ENCODE measurements at regions not wholly inside any gene's neighbourhood (a gene's known extent, or its start where the extent isn't known, plus 50 kb on each side); places are given as distances from the start of the nearest gene placed in this dataset.

DNA sequence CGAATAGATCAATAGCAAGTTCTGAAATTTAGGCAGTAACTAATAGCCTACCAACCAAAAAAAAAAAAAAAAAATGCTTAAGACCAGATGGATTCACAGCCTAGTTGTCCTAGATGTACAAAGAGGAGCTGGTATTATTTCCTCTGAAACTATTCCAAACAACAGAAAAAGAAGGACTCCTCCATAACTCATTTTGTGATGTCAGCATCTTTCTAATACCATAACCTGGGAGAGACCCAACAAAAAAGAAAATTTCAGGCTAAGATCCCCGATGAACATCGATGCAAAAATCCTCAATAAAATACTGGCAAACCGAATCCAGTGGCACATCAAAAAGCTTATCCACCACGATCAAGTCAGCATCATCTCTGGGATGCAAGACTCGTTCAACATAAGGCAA is 1557.9 kb downstream of the C4orf33 start:
- CTCF ChIA-PET = no interaction called here
- no peaks in the 10 kb centered on the region for H3K4me1 Mint-ChIP-seq (ENCODE audit: low read depth)
- intact Hi-C loops (cut with DNase I, micrococcal nuclease) = no loop called here
- ATAC-seq (ENCODE audit: poor library complexity) (no peak), DNase-seq (no peak)
- Histone ChIP-seq H3K4me1 (ENCODE audit: insufficient read depth, low read length) (no peaks in the 10 kb centered on the region), H3K36me3 (ENCODE audit: insufficient read depth, low read length) (no peaks in the 10 kb centered on the region), H3K27ac (ENCODE audit: low read depth in 1 of 2, low read length in 2 of 2) (no peak overlapping the region), H3K9me3 (ENCODE audit: control insufficient read depth in 1 of 2, insufficient read depth in 1 of 2, low read length in 2 of 2) (peaks cover 0 to 4% of the 10 kb centered on the region in 2 experiments), H3K27me3 (ENCODE audit: control insufficient read depth in 1 of 2, insufficient read depth in 2 of 2, low read length in 2 of 2) (no peaks in the 10 kb centered on the region), H3K4me3 (ENCODE audit: low read length) (no peak overlapping the region)
- H3K27me3 Mint-ChIP-seq = no peaks in the 10 kb centered on the region
- peaks cover 10% of the 10 kb centered on the region for H3K9me3 Mint-ChIP-seq
- H3K36me3 Mint-ChIP-seq (ENCODE audit: low read depth) = no peaks in the 10 kb centered on the region
- H3K4me3 Mint-ChIP-seq = no peak overlapping the region
- H3K27ac Mint-ChIP-seq = no peak overlapping the region
- TF ChIP-seq, protein P1, sequence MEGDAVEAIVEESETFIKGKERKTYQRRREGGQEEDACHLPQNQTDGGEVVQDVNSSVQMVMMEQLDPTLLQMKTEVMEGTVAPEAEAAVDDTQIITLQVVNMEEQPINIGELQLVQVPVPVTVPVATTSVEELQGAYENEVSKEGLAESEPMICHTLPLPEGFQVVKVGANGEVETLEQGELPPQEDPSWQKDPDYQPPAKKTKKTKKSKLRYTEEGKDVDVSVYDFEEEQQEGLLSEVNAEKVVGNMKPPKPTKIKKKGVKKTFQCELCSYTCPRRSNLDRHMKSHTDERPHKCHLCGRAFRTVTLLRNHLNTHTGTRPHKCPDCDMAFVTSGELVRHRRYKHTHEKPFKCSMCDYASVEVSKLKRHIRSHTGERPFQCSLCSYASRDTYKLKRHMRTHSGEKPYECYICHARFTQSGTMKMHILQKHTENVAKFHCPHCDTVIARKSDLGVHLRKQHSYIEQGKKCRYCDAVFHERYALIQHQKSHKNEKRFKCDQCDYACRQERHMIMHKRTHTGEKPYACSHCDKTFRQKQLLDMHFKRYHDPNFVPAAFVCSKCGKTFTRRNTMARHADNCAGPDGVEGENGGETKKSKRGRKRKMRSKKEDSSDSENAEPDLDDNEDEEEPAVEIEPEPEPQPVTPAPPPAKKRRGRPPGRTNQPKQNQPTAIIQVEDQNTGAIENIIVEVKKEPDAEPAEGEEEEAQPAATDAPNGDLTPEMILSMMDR (IDR thresholded peaks at IDR 0.05) = no peak
- POLR2A ChIA-PET = no interaction called here

DNA sequence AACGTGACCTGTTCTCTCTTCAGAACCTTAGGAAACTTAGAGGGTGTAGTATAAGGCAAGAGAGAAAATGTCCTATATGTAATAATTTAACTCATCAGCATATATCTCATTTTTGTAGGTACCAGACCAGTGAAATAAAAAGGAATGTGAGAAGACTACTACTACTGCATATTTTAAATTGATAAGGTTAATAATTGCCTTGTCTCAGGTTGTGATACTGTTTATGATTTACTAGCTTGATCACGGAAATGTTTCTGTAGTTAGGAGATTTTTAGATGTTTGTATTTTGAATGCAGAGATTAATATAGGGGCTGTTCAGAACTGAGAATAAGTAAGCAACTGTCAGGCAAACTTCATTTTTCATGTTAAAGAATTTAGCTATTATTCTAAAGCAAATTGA is 1563.4 kb downstream of the C4orf33 start:
- peaks cover 10% of the 10 kb centered on the region for H3K9me3 Mint-ChIP-seq
- no peaks in the 10 kb centered on the region for H3K27me3 Mint-ChIP-seq
- ChIA-PET CTCF (no interaction called here), POLR2A (no interaction called here)
- no peaks in the 10 kb centered on the region for H3K4me1 Mint-ChIP-seq (ENCODE audit: low read depth)
- TF ChIP-seq, protein P1 (IDR thresholded peaks at IDR 0.05) = no peak
- H3K9me3 ChIP-seq (ENCODE audit: control insufficient read depth in 1 of 2, insufficient read depth in 1 of 2, low read length in 2 of 2) = no peaks in the 10 kb centered on the region
- no peaks in the 10 kb centered on the region for H3K4me1 ChIP-seq (ENCODE audit: insufficient read depth, low read length)
- H3K27ac Mint-ChIP-seq = no peak overlapping the region
- H3K4me3 ChIP-seq (ENCODE audit: low read length) = no peak overlapping the region
- no peak for DNase-seq
- intact Hi-C loops (cut with DNase I, micrococcal nuclease) = no loop called here
- no peaks in the 10 kb centered on the region for H3K27me3 ChIP-seq (ENCODE audit: control insufficient read depth in 1 of 2, insufficient read depth in 2 of 2, low read length in 2 of 2)
- no peaks in the 10 kb centered on the region for H3K36me3 Mint-ChIP-seq (ENCODE audit: low read depth)
- H3K4me3 Mint-ChIP-seq = no peak overlapping the region
- ATAC-seq (ENCODE audit: poor library complexity) = no peak
- H3K36me3 ChIP-seq (ENCODE audit: insufficient read depth, low read length) = no peaks in the 10 kb centered on the region
- H3K27ac ChIP-seq (ENCODE audit: low read depth in 1 of 2, low read length in 2 of 2) = no peak overlapping the region

DNA sequence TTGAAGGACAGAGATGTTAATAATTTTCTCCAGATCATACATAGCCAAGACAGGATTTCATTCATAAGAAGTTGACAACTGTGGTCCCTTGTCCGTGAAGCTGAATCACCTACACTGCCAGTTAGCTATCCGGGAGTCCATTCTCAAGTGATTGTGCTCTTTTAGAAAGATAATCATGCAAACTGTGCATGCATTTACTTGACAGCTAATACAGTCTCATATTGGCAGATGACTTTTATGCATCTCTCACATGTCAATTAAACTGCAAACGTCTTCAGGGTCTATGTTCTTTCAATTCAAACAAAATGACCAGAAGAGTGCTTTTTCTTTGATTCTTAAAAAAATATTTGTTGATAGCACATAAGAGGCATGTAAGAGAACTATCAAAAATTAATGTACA is 1572.9 kb downstream of the C4orf33 start:
- Mint-ChIP-seq H3K27ac (no peak overlapping the region), H3K4me3 (no peak overlapping the region), H3K4me1 (ENCODE audit: low read depth) (no peaks in the 10 kb centered on the region), H3K27me3 (no peaks in the 10 kb centered on the region), H3K36me3 (ENCODE audit: low read depth) (no peaks in the 10 kb centered on the region), H3K9me3 (peaks cover 5% of the 10 kb centered on the region)
- intact Hi-C loops (cut with DNase I, micrococcal nuclease) = no loop called here
- Histone ChIP-seq H3K27me3 (ENCODE audit: control insufficient read depth in 1 of 2, insufficient read depth in 2 of 2, low read length in 2 of 2) (no peaks in the 10 kb centered on the region), H3K36me3 (ENCODE audit: insufficient read depth, low read length) (no peaks in the 10 kb centered on the region), H3K9me3 (ENCODE audit: control insufficient read depth in 1 of 2, insufficient read depth in 1 of 2, low read length in 2 of 2) (peaks cover 0 to 9% of the 10 kb centered on the region in 2 experiments), H3K27ac (ENCODE audit: low read depth in 1 of 2, low read length in 2 of 2) (no peak overlapping the region), H3K4me3 (ENCODE audit: low read length) (no peak overlapping the region), H3K4me1 (ENCODE audit: insufficient read depth, low read length) (no peaks in the 10 kb centered on the region)
- ATAC-seq (ENCODE audit: poor library complexity) = no peak
- no peak for DNase-seq
- TF ChIP-seq, protein P1 (IDR thresholded peaks at IDR 0.05) = no peak
- POLR2A ChIA-PET = no interaction called here
- CTCF ChIA-PET = no interaction called here

Data from CD4-positive, alpha-beta T cell (primary cell).